ENCODE measurements at regions not wholly inside any gene's neighbourhood (a gene's known extent, or its start where the extent isn't known, plus 50 kb on each side); places are given as distances from the start of the nearest gene placed in this dataset.

DNA sequence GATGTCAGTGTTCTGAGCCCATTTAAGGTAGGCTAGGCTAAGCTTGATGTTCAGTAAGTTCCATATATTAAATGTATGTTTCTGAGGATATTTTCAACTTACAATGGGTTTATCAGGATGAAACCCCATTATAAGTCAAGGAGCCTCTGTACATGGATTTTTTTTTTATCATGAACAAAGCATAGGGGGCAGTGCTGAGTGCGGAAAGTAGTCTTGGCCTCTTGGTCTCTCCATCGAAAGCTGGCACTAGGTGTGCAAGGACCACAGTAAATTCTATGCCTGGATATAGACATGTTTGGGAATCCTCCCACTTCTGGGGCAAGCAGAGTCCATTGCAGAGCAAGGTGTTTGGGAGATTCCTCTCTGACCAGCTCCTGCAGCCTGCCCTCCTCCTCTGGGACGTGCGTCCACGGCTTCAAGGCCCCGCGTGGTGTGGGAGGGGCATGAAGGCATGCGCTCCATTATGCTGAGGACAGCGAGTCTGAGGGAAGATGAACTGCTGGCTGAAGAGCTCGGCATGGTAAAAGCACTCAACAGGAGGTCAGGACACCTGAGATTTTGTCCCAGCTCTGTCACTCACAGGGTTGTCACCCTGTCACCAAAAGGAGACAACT, 122.9 kb upstream of the LIPC start:
- no peak for TF ChIP-seq CTCF (IDR thresholded peaks at IDR 0.05; ENCODE audit: borderline replicate concordance, control extremely low read depth, extremely low read depth, insufficient read depth, missing control alignments)
- no peak for DNase-seq (ENCODE audit: low spot score)
- in situ Hi-C loops (cut with MboI; ENCODE audit: low sequenced_read_pairs, unreplicated experiment), result no loop called here

GRCh38 chr15:58309963-58310928, 121.5 kb upstream of the LIPC start:
- no peak for TF ChIP-seq CTCF (IDR thresholded peaks at IDR 0.05; ENCODE audit: borderline replicate concordance, control extremely low read depth, extremely low read depth, insufficient read depth, missing control alignments)
- no peak for DNase-seq (ENCODE audit: low spot score)
- in situ Hi-C loops (cut with MboI; ENCODE audit: low sequenced_read_pairs, unreplicated experiment), result no loop called here

DNA sequence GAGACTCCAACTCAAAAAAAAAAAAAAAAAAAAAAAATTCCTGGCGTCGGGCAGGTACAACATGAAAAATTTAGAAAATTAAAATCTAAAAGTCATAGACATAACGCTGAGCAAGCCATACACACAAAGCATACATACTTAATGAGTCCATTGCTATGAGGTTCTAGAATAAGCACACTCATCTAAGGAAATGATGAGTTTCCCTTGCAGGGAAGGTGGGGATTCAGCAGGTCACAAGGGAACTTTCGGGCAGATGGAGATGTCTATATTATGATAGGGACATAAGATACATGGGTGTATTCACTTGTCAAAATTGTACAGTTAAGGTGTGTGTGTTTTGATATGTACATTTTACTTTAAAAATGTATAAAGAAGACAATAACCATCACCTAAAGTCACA, 120.2 kb upstream of the LIPC start:
- DNase-seq (ENCODE audit: low spot score), result no peak
- TF ChIP-seq CTCF (IDR thresholded peaks at IDR 0.05; ENCODE audit: borderline replicate concordance, control extremely low read depth, extremely low read depth, insufficient read depth, missing control alignments), result no peak
- in situ Hi-C loops (cut with MboI; ENCODE audit: low sequenced_read_pairs, unreplicated experiment), result no loop called here

DNA sequence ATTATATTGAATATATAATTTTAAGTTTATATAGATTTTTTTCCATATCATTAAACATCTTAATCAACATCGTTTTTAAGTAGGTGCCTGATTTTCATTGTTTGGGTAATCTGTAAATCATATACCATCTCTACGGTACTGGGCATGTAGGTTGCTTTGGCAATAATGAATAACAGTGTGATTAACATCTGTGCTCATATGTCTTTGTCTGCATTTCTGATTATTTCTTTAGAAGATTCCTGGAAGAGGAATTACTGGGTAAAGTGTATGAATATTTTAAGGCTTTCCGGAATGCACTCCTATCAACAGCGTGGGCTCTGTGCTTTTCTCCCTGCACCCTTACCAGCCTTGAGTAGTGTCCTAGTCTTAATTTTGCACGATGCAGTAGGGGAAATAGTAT, 119.8 kb upstream of the LIPC start:
- TF ChIP-seq CTCF (IDR thresholded peaks at IDR 0.05; ENCODE audit: borderline replicate concordance, control extremely low read depth, extremely low read depth, insufficient read depth, missing control alignments), result no peak
- in situ Hi-C loops (cut with MboI; ENCODE audit: low sequenced_read_pairs, unreplicated experiment), result no loop called here
- DNase-seq (ENCODE audit: low spot score), result no peak

GRCh38 chr15:58313304-58313703, 118.5 kb upstream of the LIPC start:
- in situ Hi-C loops (cut with MboI; ENCODE audit: low sequenced_read_pairs, unreplicated experiment), result no loop called here
- no peak for TF ChIP-seq CTCF (IDR thresholded peaks at IDR 0.05; ENCODE audit: borderline replicate concordance, control extremely low read depth, extremely low read depth, insufficient read depth, missing control alignments)
- no peak for DNase-seq (ENCODE audit: low spot score)

GRCh38 chr15:58313810-58314592, 117.8 kb upstream of the LIPC start:
- DNase-seq (ENCODE audit: low spot score), result no peak
- TF ChIP-seq CTCF (IDR thresholded peaks at IDR 0.05; ENCODE audit: borderline replicate concordance, control extremely low read depth, extremely low read depth, insufficient read depth, missing control alignments), result no peak
- in situ Hi-C loops (cut with MboI; ENCODE audit: low sequenced_read_pairs, unreplicated experiment), result no loop called here
